ENCODE measurements at regions not wholly inside any gene's neighbourhood (a gene's known extent, or its start where the extent isn't known, plus 50 kb on each side); places are given as distances from the start of the nearest gene placed in this dataset.
"Not testable (repeated sequence)": the region's sequence is repeated elsewhere in the genome, so short reads cannot be mapped to it uniquely, and the experiment has no call there.

DNA sequence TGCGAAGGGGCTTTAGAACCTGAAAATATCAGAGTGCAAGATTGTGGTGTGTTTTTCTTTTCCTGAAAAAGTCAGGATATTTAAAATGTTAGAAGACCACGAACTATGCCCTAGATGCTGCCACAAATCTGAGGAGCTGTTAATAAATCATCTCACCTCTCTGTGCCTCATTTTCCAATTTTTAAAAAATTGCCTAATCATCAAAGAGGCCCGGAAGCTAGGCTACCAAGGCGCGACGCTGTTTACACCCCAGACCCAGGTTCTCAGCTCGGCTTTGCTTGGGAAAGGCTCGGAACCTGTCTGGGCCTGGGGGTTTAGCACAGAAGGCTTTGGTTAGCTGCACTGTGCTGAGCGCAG is 409.6 kb downstream of the BCOR start:
- DNase-seq (ENCODE audit: low read depth in 2 of 3, low spot score in 1 of 3), result no peak

DNA sequence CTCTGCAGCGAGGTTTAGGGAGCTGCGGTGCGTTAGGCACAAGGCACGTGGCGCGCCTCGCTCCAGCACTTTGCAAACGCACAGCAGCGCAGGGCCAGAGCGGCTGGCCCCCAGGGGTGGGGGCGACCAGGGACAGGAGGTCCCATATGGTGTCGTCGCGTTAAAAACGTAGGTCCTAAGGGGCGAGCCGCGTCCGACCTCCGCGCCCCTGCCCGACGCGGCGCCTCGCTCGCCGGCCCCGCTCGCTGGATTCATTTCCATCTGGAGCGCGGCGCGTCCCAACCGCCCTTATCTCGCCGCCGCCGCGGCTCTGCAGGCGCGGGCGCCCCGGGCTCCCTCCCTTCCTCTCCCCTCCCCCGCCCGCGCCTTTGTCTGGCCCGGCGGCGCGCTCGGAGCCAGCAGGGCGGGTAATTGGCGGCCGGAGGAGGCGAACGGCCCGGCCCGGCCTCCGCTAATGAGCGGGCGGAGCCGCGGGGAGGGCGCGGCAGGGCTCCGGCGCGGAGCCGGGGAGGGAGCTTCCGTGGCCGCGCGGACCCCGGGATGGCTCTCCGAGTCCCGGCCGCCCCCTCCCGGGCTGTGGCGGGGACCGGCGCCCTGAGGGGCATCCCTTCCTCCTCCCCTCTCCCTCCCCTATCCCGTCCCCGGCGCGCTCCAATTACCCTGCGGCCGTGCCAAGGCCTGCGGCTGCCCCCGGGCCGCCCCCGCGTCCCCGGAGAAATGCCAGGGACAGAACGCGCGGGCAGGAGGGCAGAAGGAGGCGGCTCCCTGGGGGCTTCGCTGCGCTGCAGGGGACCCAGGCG is 409.0 kb downstream of the BCOR start:
- peak in 1 of 3 donors; percentile 19 for DNase-seq (ENCODE audit: low read depth in 2 of 3, low spot score in 1 of 3)

DNA sequence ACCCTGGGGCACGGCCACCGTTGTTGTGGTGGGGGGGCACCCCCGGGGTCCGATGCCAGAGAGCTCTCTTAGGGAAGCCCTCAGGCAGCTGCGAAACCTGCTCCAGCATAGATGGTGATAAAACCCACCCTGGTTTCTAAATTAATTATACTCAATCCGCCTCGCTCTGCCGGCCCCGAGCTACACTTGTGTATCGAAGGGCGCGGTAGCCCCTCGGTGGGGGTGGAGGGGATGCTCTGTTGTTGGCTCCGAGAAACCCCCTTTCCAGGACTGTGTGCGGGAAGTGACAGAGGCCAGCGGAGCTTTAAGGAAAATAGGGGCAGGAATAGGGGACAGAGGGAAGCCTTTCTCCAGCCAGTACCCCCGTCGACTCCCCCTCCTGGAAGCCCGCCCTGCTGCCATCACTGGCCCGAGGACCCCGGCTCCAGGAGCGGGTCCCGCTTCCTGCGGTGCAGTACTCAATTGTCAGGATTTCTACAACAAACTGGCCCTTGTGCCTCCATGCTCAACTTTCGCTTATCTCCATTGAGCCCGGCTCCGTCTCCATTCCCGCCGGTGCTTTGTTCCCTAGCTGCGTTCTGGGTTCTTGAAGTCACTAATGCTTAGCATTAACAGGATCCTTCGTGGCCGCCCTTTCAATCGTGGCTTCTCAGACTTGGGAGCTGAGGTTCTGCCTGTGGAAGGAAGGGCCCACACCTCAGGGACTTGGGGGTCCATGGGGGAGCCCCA is 408.2 kb downstream of the BCOR start:
- DNase-seq (ENCODE audit: low read depth in 2 of 3, low spot score in 1 of 3), result no peak

DNA sequence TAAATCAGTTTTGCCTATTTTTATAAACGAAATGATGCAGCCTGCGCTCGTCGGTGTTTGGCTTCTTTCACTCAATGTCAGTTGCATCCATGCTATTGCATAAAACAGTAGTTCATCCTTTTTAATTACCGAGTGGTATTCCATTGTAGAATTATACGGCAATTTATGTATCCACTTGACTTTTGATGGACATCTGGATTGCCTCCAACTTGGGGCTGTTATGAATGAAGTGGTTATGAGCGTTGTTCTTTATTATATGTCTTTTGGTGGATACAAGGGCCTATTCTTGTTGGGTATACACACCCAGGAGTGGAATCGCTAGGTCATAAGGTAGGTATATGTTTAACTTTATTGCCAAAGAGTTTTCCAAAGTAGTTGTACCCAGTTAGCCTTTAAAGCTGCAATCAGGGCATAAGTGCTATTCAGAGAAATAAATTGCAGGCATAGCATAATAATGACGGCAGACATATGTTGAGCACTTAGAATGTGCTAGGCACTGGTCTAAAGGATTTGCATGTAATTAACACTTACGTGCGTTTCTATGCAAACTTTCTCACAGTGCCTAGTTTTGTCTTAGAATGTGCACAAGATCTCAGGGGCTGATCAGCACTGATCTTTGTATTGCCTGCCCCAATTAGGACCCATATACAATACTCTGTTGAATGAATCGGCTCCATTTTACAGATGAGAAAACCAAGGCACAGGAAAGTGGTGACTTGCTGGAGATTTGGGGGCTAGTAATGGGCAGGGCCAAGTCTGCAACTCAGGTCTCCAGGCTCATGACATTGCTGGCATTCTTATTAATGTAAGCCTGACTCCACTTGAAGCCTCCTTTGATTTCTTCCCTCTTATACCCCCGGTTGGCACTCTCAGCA is 407.0 kb downstream of the BCOR start:
- no peak for DNase-seq (ENCODE audit: low read depth in 2 of 3, low spot score in 1 of 3)

DNA sequence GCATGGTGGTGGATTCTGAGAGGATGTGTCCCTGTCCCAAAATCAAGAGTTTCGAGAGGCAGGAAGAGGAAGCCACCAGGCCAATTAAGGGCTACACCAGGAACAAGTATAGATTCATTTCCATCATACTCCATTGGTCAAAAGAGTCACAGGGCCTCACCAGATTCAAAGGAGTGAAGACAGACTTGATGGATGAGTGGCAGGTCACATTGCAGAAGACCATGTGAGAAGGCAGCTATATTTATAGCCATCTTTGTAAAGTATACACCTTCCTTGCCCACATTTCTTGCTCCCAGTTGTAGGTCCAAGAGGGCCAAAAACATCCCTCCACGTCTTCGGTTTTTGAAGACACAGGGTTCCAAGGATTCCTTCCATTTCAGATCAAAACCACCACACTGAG is 406.0 kb downstream of the BCOR start:
- DNase-seq (ENCODE audit: low read depth in 2 of 3, low spot score in 1 of 3), result no peak

GRCh38 chrX:39692796-39693195 is 405.0 kb downstream of the BCOR start:
- DNase-seq (ENCODE audit: low read depth in 2 of 3, low spot score in 1 of 3), result no peak

DNA sequence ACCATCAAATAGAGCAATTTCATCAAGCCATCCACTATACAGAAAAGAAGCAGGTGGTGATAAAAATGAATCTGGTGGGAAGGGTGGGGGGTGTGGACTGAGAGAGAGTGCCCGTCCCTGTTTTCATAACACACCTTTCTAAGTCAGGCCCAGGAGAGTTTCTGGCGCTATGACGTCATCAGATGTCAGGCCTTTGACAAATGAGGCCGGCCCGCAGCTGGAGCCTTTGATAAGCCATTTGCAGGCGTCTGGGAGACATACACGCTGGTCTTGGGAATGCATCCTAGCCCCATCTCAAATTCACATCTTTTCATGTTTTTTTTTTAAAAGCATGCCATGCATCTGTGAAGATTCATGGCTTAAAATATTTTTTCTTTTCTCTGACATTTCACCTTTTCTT is 404.5 kb downstream of the BCOR start:
- no peak for DNase-seq (ENCODE audit: low read depth in 2 of 3, low spot score in 1 of 3)

DNA sequence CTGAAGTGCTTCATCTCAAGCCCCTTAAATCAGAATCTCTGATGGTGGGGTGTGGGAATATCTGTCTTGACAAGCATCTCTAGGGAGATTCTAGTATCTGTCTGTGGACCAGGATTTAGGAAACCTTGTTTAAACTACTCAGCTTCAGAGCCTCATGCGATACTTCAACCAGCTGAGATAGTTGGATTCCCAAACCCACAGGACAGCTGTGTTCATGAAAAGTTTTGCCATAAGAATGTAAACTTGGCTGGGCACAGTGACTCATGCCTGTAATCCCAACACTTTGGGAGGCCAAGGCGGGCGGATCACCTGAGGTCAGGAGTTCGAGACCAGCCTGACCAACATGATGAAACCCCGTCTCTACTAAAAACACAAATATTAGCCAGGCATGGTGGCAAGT is 395.1 kb downstream of the BCOR start:
- not testable (repeated sequence) for DNase-seq (ENCODE audit: low read depth in 2 of 3, low spot score in 1 of 3)

DNA sequence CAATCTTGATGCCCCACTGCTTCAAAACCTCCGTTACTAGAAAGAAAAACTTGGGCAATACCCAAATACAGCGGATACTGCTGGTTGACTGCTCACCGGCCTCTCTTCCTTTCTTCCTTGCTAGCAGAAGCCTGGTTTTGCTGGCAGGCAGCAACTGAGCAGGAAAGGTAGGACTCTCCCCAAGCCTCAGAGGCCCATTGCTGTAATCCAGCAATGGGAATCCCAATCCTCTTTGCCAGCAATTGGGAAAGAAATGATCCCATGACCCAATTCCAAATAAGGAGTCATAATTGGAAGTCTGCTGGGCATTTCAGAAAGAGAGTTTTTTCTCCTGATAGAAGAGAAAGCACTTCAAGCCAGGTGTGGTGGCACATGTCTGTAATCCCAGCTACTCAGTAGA is 394.5 kb downstream of the BCOR start:
- DNase-seq (ENCODE audit: low read depth in 2 of 3, low spot score in 1 of 3), result no peak

DNA sequence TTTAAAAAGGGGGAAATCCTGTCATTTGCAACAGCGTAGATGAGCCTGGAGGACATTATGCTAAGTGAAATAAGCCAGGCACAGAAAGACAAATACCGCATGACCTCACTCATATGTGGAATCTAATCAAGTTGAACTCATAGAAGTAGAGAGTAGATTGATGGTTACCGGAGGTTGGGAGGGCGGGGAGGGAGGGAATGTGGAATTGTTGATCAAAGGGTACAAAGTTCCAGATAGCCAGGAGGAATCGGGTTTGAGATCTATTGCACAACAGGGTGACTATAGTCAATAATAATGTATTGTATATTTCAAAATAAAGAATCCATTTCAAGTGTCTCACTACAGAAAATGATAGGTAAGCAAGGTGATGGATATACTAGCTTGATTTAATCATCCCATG is 393.2 kb downstream of the BCOR start:
- DNase-seq (ENCODE audit: low read depth in 2 of 3, low spot score in 1 of 3), result no peak

GRCh38 chrX:39705290-39705689 is 392.5 kb downstream of the BCOR start:
- DNase-seq (ENCODE audit: low read depth in 2 of 3, low spot score in 1 of 3), result no peak

GRCh38 chrX:39709364-39709763 is 388.4 kb downstream of the BCOR start:
- no peak for DNase-seq (ENCODE audit: low read depth in 2 of 3, low spot score in 1 of 3)

DNA sequence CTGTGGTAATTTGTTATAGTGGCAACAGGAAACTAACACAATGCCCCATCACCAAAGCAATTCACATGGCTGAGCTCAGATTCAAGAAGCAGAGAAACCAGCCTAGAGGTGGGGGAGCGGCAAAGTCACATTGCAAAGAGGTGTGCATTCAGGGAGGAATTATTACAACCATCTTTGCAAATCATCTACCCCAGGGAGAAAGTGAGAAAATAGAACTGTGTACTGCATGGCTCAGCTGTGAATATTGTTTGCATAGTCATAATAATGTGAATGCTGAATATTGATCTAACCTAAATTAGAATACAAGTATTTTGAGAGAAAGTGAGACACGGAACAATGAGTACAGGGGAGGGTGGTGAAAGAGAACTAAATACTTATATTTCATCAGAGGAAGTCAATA is 387.9 kb downstream of the BCOR start:
- DNase-seq (ENCODE audit: low read depth in 2 of 3, low spot score in 1 of 3), result no peak

- no peak for DNase-seq (ENCODE audit: low read depth in 2 of 3, low spot score in 1 of 3)
These were observed 387.0 kb downstream of the BCOR start for GRCh38 chrX:39710776-39711175.

- no peak for DNase-seq (ENCODE audit: low read depth in 2 of 3, low spot score in 1 of 3)
These were observed 383.3 kb downstream of the BCOR start for GRCh38 chrX:39714471-39714870.

GRCh38 chrX:39716401-39716800 is 381.4 kb downstream of the BCOR start:
- no peak for DNase-seq (ENCODE audit: low read depth in 2 of 3, low spot score in 1 of 3)

- no peak for DNase-seq (ENCODE audit: low read depth in 2 of 3, low spot score in 1 of 3)
These were observed 380.8 kb downstream of the BCOR start for GRCh38 chrX:39716802-39717540.

- no peak for DNase-seq (ENCODE audit: low read depth in 2 of 3, low spot score in 1 of 3)
These were observed 378.8 kb downstream of the BCOR start for GRCh38 chrX:39718981-39719380.

- DNase-seq (ENCODE audit: low read depth in 2 of 3, low spot score in 1 of 3), result no peak
These were observed 376.8 kb downstream of the BCOR start for GRCh38 chrX:39720945-39721344.

GRCh38 chrX:39721566-39722279 is 376.0 kb downstream of the BCOR start:
- no peak for DNase-seq (ENCODE audit: low read depth in 2 of 3, low spot score in 1 of 3)

Measured in stimulated activated CD4-positive, alpha-beta T cell treated with anti-CD3 and anti-CD28 coated beads, Interleukin-12 subunit alpha, Interleukin-12 subunit beta, amount 100 ng/mL, for 48 hours (primary cell).